ENCODE measurements at regions not wholly inside any gene's neighbourhood (a gene's known extent, or its start where the extent isn't known, plus 50 kb on each side); places are given as distances from the start of the nearest gene placed in this dataset.

- TF ChIP-seq CTCF (IDR thresholded peaks at IDR 0.05; ENCODE audit: low read depth, low read length), result no peak
- TF ChIP-seq EZH2phosphoT487 (IDR thresholded peaks at IDR 0.05; ENCODE audit: low read depth), result no peak
Measured at GRCh38 chr3:76715426-76715825, 324.5 kb upstream of the ROBO2 start.

Measured in OCI-LY3 (cell line).